ENCODE measurements at regions not wholly inside any gene's neighbourhood (a gene's known extent, or its start where the extent isn't known, plus 50 kb on each side); places are given as distances from the start of the nearest gene placed in this dataset.

GRCh38 chr4:147310312-147310711 lies 170.6 kb upstream of the EDNRA start:
- TF ChIP-seq POLR2A (IDR thresholded peaks at IDR 0.05) = no peak
- TF ChIP-seq CTCF (IDR thresholded peaks at IDR 0.05) = no peak
- no peak for TF ChIP-seq EP300 (IDR thresholded peaks at IDR 0.05)

Data from tibial nerve (tissue), 4 donors.